Keratinocyte (primary cell): ENCODE measurements at regions not wholly inside any gene's neighbourhood (a gene's known extent, or its start where the extent isn't known, plus 50 kb on each side); places are given as distances from the start of the nearest gene placed in this dataset.

Source experiments
- CTCF ChIP-seq, 3 experiments: IDR thresholded peaks in 1 of 3; conservative IDR thresholded peaks in 1 of 3; optimal IDR thresholded peaks in 1 of 3; 2 replicates in 2 of 3; 3 replicates in 1 of 3; pipeline versions ENCODE3 to v1.5.1; 2011; ENCODE audit warnings: low read length in 3 of 3, mild to moderate bottlenecking in 3 of 3, moderate library complexity in 2 of 3, control low read depth in 1 of 3, inconsistent platforms in 1 of 3; ENCODE audit not compliant: insufficient read depth in 2 of 3; ENCODE audit errors: extremely low read depth in 1 of 3
- EZH2 ChIP-seq: IDR thresholded peaks from one replicate; pipeline ENCODE4 v1.6.1; 2012; ENCODE audit warnings: inconsistent platforms, mild to moderate bottlenecking, low read length, moderate library complexity

GRCh38 chr15:72858205-72858604 lies 74.6 kb upstream of the ADPGK start:
- no peak for TF ChIP-seq EZH2
- no peak for TF ChIP-seq CTCF (optimal IDR thresholded peaks at IDR 0.05 in 1 of 3, IDR thresholded peaks at IDR 0.05 in 1 of 3, conservative IDR thresholded peaks at IDR 0.05 in 1 of 3; ENCODE audit: extremely low read depth in 1 of 3, insufficient read depth in 2 of 3, low read length in 3 of 3)
